PC-9 (cell line): ENCODE measurements at regions not wholly inside any gene's neighbourhood (a gene's known extent, or its start where the extent isn't known, plus 50 kb on each side); places are given as distances from the start of the nearest gene placed in this dataset.

Experiments used
- EZH2 ChIP-seq: fragments of 200-600 bp; sonication (generic); IDR thresholded peaks from 2 replicates; pipeline ENCODE4 v1.8.0; 2017; ENCODE audit warnings: antibody characterized with exemption, low read depth
- TF ChIP-seq, protein P1 (sequence below): fragments of 200-600 bp; sonication (generic); conservative IDR thresholded peaks from 2 replicates; pipeline ENCODE4 v1.6.1; 2017; ENCODE audit warnings: mixed run types, antibody characterized with exemption, mild to moderate bottlenecking, moderate library complexity

DNA sequence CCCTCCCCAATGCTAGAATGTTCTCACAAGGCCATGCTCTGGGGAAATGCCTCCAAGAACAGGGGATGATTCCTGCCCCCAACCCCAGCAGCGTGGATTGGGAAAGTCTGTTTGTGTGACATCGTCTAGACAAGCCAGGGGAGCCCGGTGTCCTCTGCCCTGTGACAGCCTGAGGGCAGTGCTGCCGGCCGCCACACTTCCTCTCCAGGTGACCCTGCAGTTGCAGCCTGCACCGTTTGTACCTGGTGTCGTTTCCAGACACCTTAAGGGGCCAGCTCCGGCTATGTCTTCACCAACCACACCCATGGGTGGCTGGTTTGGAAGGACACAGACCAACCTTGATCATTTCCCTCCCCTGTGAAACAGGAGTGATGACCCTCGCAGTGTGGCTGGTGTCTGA is 372.6 kb downstream of the BCL11B start:
- TF ChIP-seq, protein P1, sequence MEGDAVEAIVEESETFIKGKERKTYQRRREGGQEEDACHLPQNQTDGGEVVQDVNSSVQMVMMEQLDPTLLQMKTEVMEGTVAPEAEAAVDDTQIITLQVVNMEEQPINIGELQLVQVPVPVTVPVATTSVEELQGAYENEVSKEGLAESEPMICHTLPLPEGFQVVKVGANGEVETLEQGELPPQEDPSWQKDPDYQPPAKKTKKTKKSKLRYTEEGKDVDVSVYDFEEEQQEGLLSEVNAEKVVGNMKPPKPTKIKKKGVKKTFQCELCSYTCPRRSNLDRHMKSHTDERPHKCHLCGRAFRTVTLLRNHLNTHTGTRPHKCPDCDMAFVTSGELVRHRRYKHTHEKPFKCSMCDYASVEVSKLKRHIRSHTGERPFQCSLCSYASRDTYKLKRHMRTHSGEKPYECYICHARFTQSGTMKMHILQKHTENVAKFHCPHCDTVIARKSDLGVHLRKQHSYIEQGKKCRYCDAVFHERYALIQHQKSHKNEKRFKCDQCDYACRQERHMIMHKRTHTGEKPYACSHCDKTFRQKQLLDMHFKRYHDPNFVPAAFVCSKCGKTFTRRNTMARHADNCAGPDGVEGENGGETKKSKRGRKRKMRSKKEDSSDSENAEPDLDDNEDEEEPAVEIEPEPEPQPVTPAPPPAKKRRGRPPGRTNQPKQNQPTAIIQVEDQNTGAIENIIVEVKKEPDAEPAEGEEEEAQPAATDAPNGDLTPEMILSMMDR: no peak
- TF ChIP-seq EZH2: no peak
